WTC11 (cell line): ENCODE measurements at regions not wholly inside any gene's neighbourhood (a gene's known extent, or its start where the extent isn't known, plus 50 kb on each side); places are given as distances from the start of the nearest gene placed in this dataset.

Experiments used
- ATAC-seq: fragments of 200-7000 bp; cut with Tn5 transposase; 2 replicates; pipeline ENCODE4 v1.10.0; 2021; ENCODE audit warnings: mild to moderate bottlenecking, moderate library complexity
- CTCF ChIA-PET: fragments of 300-600 bp; sonication (Branson Sonifier 250); formaldehyde crosslinking; loops from one replicate; lab custom pipeline; 2021; ENCODE audit warnings: antibody characterized with exemption; lab: Charles Lee
- POLR2A ChIA-PET: fragments of 350-600 bp; sonication (Branson Sonifier 250); formaldehyde crosslinking; loops from one replicate; lab custom pipeline; 2021; ENCODE audit warnings: antibody characterized with exemption; lab: Charles Lee
- DNase-seq: peaks from one replicate; pipeline ENCODE4 v3.0.0; 2021; ENCODE audit warnings: low spot score
- H3K27ac Mint-ChIP-seq: 2 replicates; pipeline ENCODE4 v1.8.0; 2021; ENCODE audit warnings: mixed read lengths
- H3K27me3 Mint-ChIP-seq: 2 replicates; pipeline ENCODE4 v1.8.0; 2021; ENCODE audit warnings: low read depth, mild to moderate bottlenecking, moderate library complexity, mixed read lengths
- H3K36me3 Mint-ChIP-seq: 2 replicates; pipeline ENCODE4 v1.8.0; 2021; ENCODE audit warnings: mixed read lengths
- H3K4me1 Mint-ChIP-seq: 2 replicates; pipeline ENCODE4 v1.8.0; 2022; ENCODE audit warnings: mixed read lengths
- H3K4me3 Mint-ChIP-seq: 2 replicates; pipeline ENCODE4 v1.8.0; 2021; ENCODE audit warnings: mild to moderate bottlenecking, moderate library complexity, mixed read lengths
- H3K9me3 Mint-ChIP-seq: 2 replicates; pipeline ENCODE4 v1.8.0; 2021; ENCODE audit warnings: mixed read lengths
- ELF4 ChIP-seq: sonication (generic); formaldehyde crosslinking; IDR thresholded peaks from 2 replicates; pipeline ENCODE4 v1.8.1; 2022; ENCODE audit warnings: low read depth, mild to moderate bottlenecking, moderate library complexity, missing genetic modification reagents
- ETV6 ChIP-seq: sonication (generic); formaldehyde crosslinking; IDR thresholded peaks from 2 replicates; pipeline ENCODE4 v1.8.1; 2022; ENCODE audit warnings: mild to moderate bottlenecking, missing genetic modification reagents
- FOXP1 ChIP-seq: sonication (generic); formaldehyde crosslinking; IDR thresholded peaks from 2 replicates; pipeline ENCODE4 v1.8.0; 2022; ENCODE audit warnings: missing genetic modification reagents, mild to moderate bottlenecking, moderate library complexity, borderline replicate concordance
- GRHL2 ChIP-seq: fragments of 250-450 bp; sonication (Bioruptor Pico); IDR thresholded peaks from 2 replicates; pipeline ENCODE4 v1.8.0; 2022; ENCODE audit warnings: mild to moderate bottlenecking, moderate library complexity; ENCODE audit not compliant: insufficient replicate concordance, severe bottlenecking
- GTF2I ChIP-seq: fragments of 250-450 bp; sonication (Bioruptor Pico); conservative IDR thresholded peaks from 2 replicates; pipeline ENCODE4 v1.4.0; 2021; ENCODE audit warnings: mild to moderate bottlenecking
- JAZF1 ChIP-seq: fragments of 250-450 bp; sonication (Bioruptor Pico); IDR thresholded peaks from 2 replicates; pipeline ENCODE4 v1.9.0; 2021; ENCODE audit warnings: moderate library complexity, mild to moderate bottlenecking, inconsistent platforms
- NFATC4 ChIP-seq: fragments of 250-450 bp; sonication (Bioruptor Pico); IDR thresholded peaks from 2 replicates; pipeline ENCODE4 v1.9.0; 2021; ENCODE audit warnings: mild to moderate bottlenecking
- NFE2L1 ChIP-seq: sonication (generic); formaldehyde crosslinking; IDR thresholded peaks from 2 replicates; pipeline ENCODE4 v1.8.1; 2023; ENCODE audit warnings: missing genetic modification reagents
- RELA ChIP-seq: sonication (generic); formaldehyde crosslinking; IDR thresholded peaks from 2 replicates; pipeline ENCODE4 v1.8.1; 2022; ENCODE audit warnings: missing genetic modification reagents, mild to moderate bottlenecking, borderline replicate concordance
- SMAD3 ChIP-seq: sonication (generic); formaldehyde crosslinking; IDR thresholded peaks from 2 replicates; pipeline ENCODE4 v1.8.0; 2022; ENCODE audit warnings: missing genetic modification reagents, mild to moderate bottlenecking, borderline replicate concordance
- TEAD4 ChIP-seq: sonication (generic); formaldehyde crosslinking; IDR thresholded peaks from 2 replicates; pipeline ENCODE4 v1.8.0; 2022; ENCODE audit warnings: mild to moderate bottlenecking, missing genetic modification reagents
- TF ChIP-seq, protein P1 (sequence below): sonication (generic); formaldehyde crosslinking; IDR thresholded peaks from 2 replicates; pipeline ENCODE4 v1.8.0; 2022; ENCODE audit warnings: mild to moderate bottlenecking, missing genetic modification reagents
- TF ChIP-seq, protein P2 (sequence below): sonication (generic); formaldehyde crosslinking; IDR thresholded peaks from 2 replicates; pipeline ENCODE4 v1.8.1; 2022; ENCODE audit warnings: mild to moderate bottlenecking, missing genetic modification reagents, moderate library complexity, borderline replicate concordance
- TF ChIP-seq, protein P3 (sequence below): fragments of 250-450 bp; sonication (Bioruptor Pico); conservative IDR thresholded peaks from 2 replicates; pipeline ENCODE4 v1.9.0; 2021; ENCODE audit warnings: mild to moderate bottlenecking
- TF ChIP-seq, protein P4 (sequence below): fragments of 250-450 bp; sonication (Bioruptor Pico); IDR thresholded peaks from 2 replicates; pipeline ENCODE4 v1.9.0; 2021; ENCODE audit warnings: mild to moderate bottlenecking
- TF ChIP-seq, protein P5 (sequence below): sonication (generic); formaldehyde crosslinking; IDR thresholded peaks from 2 replicates; pipeline ENCODE4 v1.8.0; 2022; ENCODE audit warnings: mild to moderate bottlenecking, missing genetic modification reagents
- TF ChIP-seq, protein P6 (sequence below): sonication (generic); formaldehyde crosslinking; IDR thresholded peaks from 2 replicates; pipeline ENCODE4 v1.8.1; 2023; ENCODE audit warnings: mild to moderate bottlenecking, missing genetic modification reagents, borderline replicate concordance
- TF ChIP-seq, protein P7 (sequence below): sonication (generic); formaldehyde crosslinking; IDR thresholded peaks from 2 replicates; pipeline ENCODE4 v1.8.0; 2022; ENCODE audit warnings: mild to moderate bottlenecking, missing genetic modification reagents
- TF ChIP-seq, protein P8 (sequence below): sonication (generic); formaldehyde crosslinking; IDR thresholded peaks from 2 replicates; pipeline ENCODE4 v1.8.1; 2023; ENCODE audit warnings: mild to moderate bottlenecking, missing genetic modification reagents, moderate library complexity
- TF ChIP-seq, protein P9 (sequence below): sonication (generic); formaldehyde crosslinking; IDR thresholded peaks from 2 replicates; pipeline ENCODE4 v1.8.1; 2022; ENCODE audit warnings: mild to moderate bottlenecking, moderate library complexity, missing genetic modification reagents

DNA sequence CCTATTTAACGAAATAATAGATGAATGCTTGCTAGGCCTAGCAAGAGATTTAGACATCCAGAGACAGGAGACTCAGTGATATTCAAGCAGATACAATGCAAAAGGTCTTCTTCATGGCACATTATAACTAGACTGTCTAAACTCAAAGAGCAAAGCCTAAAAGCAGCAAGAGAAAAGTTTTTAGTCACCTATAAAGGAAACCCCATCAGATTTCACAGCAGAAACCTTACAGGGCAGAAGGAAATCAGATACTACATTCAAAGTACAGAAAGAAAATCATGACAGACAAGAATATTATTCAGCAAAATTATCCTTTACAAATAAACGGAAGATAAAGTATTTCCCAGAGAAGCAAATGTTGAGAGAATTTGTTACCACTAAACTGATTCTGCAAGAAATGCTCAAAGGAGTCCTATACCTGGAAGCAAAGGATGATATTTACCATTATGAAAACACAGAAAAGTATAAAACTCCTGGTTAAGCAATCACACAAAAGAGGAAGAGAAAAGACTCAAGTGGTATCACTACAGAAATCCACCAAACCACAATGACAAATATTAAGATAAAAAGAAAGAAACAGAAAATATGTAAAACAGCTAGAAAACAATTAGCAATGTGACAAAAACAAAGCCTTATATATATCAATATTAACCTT, 333.7 kb downstream of the MEI4 start (continued):
- TF ChIP-seq, protein P1, sequence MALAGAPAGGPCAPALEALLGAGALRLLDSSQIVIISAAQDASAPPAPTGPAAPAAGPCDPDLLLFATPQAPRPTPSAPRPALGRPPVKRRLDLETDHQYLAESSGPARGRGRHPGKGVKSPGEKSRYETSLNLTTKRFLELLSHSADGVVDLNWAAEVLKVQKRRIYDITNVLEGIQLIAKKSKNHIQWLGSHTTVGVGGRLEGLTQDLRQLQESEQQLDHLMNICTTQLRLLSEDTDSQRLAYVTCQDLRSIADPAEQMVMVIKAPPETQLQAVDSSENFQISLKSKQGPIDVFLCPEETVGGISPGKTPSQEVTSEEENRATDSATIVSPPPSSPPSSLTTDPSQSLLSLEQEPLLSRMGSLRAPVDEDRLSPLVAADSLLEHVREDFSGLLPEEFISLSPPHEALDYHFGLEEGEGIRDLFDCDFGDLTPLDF (CRISPR knock-in tag): no peak
- TF ChIP-seq, protein P2, sequence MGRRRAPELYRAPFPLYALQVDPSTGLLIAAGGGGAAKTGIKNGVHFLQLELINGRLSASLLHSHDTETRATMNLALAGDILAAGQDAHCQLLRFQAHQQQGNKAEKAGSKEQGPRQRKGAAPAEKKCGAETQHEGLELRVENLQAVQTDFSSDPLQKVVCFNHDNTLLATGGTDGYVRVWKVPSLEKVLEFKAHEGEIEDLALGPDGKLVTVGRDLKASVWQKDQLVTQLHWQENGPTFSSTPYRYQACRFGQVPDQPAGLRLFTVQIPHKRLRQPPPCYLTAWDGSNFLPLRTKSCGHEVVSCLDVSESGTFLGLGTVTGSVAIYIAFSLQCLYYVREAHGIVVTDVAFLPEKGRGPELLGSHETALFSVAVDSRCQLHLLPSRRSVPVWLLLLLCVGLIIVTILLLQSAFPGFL (CRISPR knock-in tag): no peak
- TF ChIP-seq ETV6 (CRISPR knock-in tag) (no peak), NFE2L1 (CRISPR knock-in tag) (no peak)

DNA sequence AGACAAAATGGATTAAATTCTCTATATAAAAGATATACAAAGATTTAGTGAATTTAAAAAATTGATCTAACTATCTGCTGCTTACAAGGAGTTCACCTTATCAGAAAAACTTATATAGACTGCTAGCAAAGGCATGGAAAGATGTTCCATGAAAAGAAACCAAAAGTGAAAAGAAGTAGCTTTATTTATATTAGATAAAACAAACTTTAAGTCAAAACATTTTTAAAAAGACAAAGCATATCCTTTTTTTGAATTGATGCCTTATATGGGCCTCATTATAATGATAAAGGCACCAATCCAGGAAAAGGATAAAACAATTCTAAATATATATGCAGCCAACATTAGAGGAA, 334.2 kb downstream of the MEI4 start:
- peaks cover 3% of the 10 kb centered on the region for H3K36me3 Mint-ChIP-seq
- H3K9me3 Mint-ChIP-seq: peaks cover 30% of the 10 kb centered on the region
- H3K4me3 Mint-ChIP-seq: no peak overlapping the region
- CTCF ChIA-PET: no interaction called here
- ATAC-seq (no peak), DNase-seq (no peak)
- H3K27me3 Mint-ChIP-seq: no peaks in the 10 kb centered on the region
- 0 out of 2 replicates have a peak, but pooled peaks cover 2% of the 10 kb centered on the region for H3K4me1 Mint-ChIP-seq
- no peak overlapping the region for H3K27ac Mint-ChIP-seq
- POLR2A ChIA-PET: no interaction called here
- TF ChIP-seq, protein P3, sequence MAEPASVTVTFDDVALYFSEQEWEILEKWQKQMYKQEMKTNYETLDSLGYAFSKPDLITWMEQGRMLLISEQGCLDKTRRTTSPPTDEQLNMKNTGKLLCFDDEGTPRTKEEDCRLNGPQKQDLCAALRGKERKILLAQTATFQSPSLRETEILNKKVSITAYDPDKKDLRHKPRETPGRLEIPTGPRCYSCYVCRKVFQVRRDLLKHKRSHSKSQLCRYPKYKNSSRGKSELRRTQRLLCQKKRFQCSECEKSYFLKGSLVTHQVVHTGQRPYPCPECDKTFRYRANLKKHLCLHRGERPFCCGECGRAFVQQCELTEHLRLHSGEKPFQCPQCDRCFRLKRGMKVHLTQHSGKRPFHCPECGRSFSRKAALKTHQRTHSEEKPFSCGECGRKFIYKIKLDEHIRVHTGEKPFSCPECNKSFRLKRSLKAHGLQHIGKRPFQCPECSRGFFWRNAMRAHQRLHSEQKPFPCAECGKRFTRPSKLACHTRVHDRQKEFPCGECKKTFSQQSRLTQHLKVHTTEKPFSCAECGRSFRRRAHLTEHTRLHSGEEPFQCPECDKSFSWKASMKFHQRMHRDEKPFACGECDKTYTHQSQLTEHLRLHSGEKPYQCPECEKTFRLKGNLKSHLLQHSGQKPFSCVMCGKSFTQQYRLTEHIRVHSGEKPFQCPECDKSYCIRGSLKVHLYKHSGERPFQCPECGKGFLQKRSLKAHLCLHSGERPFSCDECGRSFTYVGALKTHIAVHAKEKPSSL: no peak
- no peak for TF ChIP-seq JAZF1 (CRISPR knock-in tag)
- no peak for TF ChIP-seq GRHL2 (CRISPR knock-in tag)
- no peak for TF ChIP-seq SMAD3 (CRISPR knock-in tag)
- TF ChIP-seq, protein P4, sequence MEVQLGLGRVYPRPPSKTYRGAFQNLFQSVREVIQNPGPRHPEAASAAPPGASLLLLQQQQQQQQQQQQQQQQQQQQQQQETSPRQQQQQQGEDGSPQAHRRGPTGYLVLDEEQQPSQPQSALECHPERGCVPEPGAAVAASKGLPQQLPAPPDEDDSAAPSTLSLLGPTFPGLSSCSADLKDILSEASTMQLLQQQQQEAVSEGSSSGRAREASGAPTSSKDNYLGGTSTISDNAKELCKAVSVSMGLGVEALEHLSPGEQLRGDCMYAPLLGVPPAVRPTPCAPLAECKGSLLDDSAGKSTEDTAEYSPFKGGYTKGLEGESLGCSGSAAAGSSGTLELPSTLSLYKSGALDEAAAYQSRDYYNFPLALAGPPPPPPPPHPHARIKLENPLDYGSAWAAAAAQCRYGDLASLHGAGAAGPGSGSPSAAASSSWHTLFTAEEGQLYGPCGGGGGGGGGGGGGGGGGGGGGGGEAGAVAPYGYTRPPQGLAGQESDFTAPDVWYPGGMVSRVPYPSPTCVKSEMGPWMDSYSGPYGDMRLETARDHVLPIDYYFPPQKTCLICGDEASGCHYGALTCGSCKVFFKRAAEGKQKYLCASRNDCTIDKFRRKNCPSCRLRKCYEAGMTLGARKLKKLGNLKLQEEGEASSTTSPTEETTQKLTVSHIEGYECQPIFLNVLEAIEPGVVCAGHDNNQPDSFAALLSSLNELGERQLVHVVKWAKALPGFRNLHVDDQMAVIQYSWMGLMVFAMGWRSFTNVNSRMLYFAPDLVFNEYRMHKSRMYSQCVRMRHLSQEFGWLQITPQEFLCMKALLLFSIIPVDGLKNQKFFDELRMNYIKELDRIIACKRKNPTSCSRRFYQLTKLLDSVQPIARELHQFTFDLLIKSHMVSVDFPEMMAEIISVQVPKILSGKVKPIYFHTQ (CRISPR knock-in tag): no peak
- TF ChIP-seq, protein P5, sequence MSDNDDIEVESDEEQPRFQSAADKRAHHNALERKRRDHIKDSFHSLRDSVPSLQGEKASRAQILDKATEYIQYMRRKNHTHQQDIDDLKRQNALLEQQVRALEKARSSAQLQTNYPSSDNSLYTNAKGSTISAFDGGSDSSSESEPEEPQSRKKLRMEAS (CRISPR knock-in tag): no peak
- TF ChIP-seq, protein P6, sequence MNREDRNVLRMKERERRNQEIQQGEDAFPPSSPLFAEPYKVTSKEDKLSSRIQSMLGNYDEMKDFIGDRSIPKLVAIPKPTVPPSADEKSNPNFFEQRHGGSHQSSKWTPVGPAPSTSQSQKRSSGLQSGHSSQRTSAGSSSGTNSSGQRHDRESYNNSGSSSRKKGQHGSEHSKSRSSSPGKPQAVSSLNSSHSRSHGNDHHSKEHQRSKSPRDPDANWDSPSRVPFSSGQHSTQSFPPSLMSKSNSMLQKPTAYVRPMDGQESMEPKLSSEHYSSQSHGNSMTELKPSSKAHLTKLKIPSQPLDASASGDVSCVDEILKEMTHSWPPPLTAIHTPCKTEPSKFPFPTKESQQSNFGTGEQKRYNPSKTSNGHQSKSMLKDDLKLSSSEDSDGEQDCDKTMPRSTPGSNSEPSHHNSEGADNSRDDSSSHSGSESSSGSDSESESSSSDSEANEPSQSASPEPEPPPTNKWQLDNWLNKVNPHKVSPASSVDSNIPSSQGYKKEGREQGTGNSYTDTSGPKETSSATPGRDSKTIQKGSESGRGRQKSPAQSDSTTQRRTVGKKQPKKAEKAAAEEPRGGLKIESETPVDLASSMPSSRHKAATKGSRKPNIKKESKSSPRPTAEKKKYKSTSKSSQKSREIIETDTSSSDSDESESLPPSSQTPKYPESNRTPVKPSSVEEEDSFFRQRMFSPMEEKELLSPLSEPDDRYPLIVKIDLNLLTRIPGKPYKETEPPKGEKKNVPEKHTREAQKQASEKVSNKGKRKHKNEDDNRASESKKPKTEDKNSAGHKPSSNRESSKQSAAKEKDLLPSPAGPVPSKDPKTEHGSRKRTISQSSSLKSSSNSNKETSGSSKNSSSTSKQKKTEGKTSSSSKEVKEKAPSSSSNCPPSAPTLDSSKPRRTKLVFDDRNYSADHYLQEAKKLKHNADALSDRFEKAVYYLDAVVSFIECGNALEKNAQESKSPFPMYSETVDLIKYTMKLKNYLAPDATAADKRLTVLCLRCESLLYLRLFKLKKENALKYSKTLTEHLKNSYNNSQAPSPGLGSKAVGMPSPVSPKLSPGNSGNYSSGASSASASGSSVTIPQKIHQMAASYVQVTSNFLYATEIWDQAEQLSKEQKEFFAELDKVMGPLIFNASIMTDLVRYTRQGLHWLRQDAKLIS (CRISPR knock-in tag): no peak
- no peak for TF ChIP-seq GTF2I (CRISPR knock-in tag)
- no peak for TF ChIP-seq NFATC4 (CRISPR knock-in tag)
- TF ChIP-seq ELF4 (CRISPR knock-in tag): no peak
- TF ChIP-seq, protein P7, sequence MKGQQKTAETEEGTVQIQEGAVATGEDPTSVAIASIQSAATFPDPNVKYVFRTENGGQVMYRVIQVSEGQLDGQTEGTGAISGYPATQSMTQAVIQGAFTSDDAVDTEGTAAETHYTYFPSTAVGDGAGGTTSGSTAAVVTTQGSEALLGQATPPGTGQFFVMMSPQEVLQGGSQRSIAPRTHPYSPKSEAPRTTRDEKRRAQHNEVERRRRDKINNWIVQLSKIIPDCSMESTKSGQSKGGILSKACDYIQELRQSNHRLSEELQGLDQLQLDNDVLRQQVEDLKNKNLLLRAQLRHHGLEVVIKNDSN (CRISPR knock-in tag): no peak
- TF ChIP-seq TEAD4 (CRISPR knock-in tag): no peak
- TF ChIP-seq, protein P8, sequence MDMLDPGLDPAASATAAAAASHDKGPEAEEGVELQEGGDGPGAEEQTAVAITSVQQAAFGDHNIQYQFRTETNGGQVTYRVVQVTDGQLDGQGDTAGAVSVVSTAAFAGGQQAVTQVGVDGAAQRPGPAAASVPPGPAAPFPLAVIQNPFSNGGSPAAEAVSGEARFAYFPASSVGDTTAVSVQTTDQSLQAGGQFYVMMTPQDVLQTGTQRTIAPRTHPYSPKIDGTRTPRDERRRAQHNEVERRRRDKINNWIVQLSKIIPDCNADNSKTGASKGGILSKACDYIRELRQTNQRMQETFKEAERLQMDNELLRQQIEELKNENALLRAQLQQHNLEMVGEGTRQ (CRISPR knock-in tag): no peak
- TF ChIP-seq, protein P9, sequence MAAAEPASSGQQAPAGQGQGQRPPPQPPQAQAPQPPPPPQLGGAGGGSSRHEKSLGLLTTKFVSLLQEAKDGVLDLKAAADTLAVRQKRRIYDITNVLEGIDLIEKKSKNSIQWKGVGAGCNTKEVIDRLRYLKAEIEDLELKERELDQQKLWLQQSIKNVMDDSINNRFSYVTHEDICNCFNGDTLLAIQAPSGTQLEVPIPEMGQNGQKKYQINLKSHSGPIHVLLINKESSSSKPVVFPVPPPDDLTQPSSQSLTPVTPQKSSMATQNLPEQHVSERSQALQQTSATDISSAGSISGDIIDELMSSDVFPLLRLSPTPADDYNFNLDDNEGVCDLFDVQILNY (CRISPR knock-in tag): no peak
- no peak for TF ChIP-seq RELA
- TF ChIP-seq FOXP1 (CRISPR knock-in tag): no peak
- TF ChIP-seq, all 79 proteins: peak for 0
